ENCODE measurements at regions not wholly inside any gene's neighbourhood (a gene's known extent, or its start where the extent isn't known, plus 50 kb on each side); places are given as distances from the start of the nearest gene placed in this dataset.
A peak's percentile ranks its signal among the peaks of the same experiment; 100 is the strongest.

DNA sequence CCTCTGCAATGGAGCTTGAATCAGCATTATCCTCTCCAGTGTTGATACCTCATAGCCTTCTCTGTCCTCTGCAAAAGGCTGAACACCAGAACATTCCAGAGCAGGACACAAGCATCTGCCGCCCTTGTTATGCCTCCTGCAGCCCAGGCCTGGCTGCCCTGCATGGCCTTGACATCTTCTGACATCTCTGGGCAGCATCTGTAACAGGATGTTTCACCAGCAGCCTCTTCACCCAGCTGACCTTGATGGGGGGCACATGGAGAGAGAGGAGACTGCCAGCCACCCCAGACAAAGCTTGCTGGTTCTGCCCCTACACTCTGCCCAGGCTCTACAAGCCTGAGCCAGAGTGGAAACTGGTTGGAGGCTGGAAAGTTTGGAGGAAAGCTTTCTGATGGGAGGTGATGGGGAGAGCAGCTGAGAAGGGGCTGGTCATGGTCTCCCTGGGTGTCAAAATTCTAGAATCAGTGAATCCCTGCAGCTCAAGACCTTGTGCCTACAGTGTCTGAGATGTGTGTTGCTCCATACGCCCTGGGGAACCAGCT lies 145.1 kb downstream of the MRPL14 start:
- no peak for DNase-seq (ENCODE audit: low read depth)

DNA sequence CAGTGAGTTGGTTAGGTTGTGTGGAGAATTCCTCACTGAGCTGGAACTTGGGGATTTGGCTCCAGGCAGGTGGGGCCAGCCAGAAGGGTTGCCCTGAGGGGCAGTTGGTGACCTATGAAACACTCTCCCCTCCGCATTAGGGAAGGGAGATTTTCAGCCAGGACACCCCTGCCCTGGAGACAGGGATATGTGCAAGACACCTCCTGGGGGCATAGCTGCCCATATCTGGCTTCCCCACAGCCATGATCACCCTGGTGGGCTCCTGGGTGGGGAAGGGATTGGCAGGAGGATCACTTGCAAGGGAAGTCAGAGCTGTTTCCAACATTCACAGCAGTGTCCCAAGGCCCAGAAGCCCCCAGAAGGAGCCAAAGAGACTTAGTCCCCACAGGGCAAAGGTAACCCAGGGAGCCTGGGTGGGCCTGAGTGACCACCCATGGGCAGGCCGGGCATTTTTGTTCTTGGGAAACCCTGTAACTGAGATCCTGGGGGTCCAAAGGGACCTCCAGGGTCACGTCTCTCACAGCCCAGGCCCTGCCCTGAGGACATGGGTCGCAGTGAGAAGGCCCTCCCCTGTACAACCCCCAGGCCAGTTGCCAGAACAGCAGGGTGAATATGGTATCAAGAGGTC lies 145.8 kb downstream of the MRPL14 start:
- no peak for DNase-seq (ENCODE audit: low read depth)

DNA sequence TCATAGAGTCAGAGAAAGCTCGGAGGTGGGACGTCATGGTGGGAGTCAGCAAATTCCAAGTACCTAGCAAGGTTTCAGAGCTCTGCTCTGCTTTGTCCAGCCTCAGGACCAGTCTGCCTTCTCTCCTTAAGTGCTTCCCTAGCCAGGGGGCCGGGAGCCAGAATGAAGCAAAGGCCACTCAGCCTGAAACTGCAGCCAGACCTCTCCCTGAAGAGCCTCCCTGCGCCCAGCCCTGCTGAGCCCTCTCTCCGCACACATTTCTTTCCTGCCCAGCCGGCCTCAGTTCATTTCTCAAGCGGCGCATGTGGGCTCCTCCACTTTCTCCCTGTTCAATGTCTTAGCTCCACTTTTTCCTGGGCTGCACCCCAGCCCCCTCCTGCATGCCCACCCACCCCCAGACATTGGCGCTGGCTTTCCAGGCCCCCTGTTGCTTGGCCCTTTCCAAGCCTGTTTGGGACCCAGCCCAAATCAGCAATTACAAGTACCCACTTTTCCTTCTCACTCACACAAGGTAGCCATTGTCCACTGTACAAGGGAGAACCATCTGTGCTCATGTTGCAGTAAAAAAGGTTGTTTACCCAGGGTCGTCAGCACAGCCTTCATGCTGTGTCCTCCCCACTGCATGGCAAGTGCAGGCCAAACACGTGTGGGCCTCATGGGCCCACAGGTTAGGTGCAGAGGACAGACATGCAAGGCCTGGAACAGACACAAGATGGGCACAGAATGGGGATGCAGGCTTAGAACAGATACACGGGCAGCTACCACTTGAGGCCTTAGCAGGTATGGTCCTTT lies 147.1 kb downstream of the MRPL14 start:
- no peak for DNase-seq (ENCODE audit: low read depth)

DNA sequence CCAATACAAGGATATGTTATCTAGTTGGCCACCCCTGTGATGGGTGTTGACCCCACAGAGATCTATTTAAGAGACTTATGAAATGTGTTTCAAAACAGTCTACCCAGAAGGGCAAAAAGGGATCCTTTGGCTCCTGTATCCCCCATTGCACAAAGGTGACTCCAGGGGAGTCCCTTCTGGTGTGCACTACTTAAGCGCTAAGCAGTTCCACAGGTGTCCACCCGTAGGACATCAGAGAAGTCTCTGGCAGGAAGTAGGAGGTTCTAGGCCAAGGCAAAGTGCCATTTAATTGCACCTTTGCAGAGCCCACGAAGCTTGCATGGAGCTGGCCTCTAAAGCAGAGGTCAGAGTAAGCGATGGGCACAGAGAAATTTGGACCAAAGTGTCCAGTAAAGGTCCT lies 147.7 kb downstream of the MRPL14 start:
- no peak for DNase-seq (ENCODE audit: low read depth)

GRCh38 chr6:43978473-43979346 lies 148.5 kb downstream of the MRPL14 start:
- peak; percentile 62 for DNase-seq (ENCODE audit: low read depth)

- peak; percentile 64 for DNase-seq (ENCODE audit: low read depth)
Measured at GRCh38 chr6:43977404-43978111, 149.7 kb downstream of the MRPL14 start.

DNA sequence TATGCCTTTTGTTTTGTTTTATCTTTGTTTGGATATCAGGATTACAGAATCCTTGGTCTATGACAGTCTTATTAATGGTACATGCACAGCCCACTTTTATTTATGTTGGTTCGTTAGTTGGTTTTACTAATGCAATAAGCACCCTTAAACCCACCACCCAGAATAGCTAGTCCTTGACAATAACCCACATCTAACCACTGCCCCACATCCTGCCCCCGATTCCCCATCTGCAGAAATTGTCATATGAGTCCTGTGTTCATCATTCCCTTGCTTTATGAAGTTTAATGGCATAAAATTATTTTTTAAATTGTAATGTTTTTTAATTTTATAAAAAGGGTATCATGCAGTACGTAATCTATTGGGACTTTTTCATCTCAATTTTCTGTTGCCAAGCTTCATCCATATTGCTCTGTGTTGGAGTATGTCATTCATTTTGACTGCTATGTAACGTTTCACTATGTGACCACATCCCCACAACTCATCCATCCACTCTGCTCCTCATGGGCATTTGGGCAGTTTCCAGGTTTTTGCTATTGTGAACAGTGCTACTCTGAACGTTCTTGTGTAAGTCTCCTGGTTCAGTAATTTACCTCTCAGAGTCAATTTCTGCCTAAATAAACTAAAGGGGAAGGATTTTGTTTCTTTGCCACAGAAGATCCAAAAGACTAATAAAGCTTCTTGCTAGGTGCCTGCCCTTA lies 150.4 kb downstream of the MRPL14 start:
- peak; percentile 42 for DNase-seq (ENCODE audit: low read depth)

DNA sequence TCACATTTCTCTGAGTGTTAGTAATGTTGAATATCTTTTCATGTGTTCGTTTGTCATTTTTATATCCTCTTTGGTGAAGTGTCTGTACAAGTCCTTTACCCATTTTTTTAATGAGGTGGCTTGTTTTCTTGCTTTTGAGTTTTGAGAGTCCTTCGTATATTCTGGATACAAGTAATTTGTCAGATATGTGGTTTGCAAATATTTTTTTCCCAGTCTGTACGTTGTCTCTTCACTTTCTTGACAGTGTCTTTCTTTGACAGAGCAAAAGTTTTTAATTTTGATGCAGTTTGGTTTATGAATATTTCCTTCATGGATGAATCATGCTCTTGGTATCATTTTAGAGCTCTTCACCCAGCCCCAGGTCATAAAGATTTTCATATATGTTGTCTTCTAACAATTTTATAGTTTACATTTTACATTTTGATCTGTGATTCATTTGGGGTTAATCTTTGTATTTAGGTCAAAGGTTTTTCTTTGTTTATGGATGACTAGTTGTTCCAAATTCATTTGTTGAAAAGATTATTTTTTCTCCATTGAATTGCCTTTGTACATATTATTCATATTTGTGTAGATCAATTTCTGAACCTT lies 152.5 kb downstream of the MRPL14 start:
- peak; percentile 87 for DNase-seq (ENCODE audit: low read depth)

GRCh38 chr6:43973357-43973756 lies 153.9 kb downstream of the MRPL14 start:
- peak; percentile 38 for DNase-seq (ENCODE audit: low read depth)

DNA sequence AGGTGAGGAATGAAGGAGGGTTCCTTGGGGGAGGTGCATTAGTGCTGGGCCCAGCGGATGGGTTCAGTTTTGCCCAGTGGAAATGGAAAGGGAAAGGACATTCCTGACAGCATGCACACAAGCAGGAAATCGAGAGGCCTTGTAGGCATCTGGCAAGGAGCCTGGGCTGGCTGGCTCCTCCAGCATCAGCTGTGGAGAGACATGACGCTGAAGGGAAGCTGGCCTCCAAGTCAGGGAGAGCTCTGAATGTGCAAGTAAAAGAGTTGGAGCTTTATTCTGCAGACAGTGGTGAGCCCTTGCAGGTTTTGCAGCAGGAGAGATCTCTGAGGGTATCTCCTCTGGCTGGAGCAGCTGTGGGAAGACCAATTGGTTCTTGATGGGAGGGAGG lies 154.3 kb downstream of the MRPL14 start:
- DNase-seq (ENCODE audit: low read depth): peak; percentile 90

DNA sequence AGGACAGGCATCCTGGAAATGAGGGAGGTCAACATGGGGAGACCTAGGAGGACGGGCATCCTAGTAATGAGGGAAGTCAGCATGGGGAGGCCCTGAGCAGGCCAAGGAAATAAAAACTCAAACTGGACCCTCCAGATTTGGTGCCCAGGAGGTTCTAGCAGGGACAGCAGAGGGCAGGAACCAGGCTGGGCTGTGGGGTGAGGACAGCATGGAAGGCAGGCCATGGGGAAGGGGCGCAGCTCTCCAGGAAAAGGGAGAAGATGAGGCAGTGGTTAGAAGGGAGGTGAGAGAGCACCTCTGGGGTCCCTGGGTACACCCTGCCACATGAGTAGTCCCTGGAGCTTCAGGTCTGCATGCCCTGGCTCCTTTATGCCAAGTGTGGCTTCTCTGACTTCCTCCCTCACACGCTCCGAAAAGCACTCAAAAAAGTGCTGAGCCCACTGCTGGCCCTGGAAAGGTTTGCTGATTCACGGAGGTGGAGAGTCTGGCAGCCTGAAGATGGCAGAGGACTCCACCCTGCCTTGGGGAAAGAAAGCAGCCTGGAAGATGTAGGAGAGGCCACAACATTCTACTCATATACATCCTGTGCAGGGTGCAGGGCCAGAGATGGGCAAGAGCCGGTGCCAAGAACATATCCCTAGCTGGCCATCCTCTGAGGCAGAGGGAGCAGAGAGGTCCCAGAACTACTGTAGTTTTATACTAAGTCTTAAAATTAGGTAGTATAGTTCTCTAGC lies 154.9 kb downstream of the MRPL14 start:
- peak; percentile 51 for DNase-seq (ENCODE audit: low read depth)

DNA sequence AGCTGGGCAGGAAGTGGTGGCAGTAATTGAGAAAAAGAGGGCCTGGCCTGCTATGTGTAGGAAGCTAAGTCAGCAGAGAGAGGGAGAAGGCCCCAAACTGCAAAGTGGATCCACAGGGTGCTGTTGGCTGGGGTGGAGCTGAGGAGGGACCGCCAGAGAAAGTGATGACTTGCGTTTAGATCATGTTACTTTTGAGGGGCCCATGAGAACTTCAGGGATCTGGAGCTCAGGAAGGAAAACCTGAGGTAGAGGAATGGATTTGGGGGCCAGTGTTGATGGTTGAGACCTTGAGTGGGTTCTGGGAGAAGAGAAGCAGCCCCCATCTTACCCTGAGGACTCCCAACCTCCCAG lies 155.5 kb downstream of the MRPL14 start:
- DNase-seq (ENCODE audit: low read depth): peak; percentile 19

DNA sequence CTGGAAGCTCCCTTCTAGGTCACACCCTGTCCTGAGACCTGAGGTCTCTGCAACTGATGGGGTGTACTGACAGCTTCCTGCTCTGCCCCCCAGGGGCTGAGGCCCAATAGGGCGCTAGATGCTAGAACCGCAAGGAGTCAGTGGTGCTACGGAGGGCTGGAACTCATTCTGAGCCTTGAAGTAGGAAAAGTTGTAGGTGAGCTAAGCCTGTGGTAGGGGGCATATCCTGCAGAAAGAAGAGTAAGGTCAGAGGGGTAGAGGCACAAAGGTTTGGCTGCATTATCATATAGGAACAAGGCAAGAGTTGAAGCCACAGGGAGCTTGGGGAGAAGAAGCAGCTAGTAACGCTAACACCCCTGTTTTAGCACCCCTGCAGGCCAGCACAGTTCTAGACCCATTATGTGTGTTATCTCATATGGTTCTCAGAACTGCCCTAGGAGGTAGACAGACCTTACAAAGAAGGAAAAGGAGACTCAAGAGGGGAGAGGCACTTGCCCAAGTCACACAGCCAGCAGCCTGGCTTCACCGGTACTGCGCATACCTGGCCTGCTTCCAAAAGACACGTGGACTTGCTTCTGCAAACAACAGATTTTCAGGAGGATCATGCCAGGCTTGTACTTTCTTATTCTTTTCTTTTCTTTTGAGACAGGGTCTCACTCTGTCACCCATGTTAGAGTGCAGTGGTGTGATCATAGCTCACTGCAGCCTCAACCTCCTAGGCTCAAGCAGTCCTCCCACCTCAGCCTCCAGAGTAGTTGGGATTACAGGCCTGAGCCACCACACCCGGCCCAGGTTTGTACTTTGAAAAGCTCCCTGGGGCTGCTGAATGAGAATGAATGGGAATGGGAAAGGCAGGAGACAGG lies 156.1 kb downstream of the MRPL14 start:
- DNase-seq (ENCODE audit: low read depth): no peak

DNA sequence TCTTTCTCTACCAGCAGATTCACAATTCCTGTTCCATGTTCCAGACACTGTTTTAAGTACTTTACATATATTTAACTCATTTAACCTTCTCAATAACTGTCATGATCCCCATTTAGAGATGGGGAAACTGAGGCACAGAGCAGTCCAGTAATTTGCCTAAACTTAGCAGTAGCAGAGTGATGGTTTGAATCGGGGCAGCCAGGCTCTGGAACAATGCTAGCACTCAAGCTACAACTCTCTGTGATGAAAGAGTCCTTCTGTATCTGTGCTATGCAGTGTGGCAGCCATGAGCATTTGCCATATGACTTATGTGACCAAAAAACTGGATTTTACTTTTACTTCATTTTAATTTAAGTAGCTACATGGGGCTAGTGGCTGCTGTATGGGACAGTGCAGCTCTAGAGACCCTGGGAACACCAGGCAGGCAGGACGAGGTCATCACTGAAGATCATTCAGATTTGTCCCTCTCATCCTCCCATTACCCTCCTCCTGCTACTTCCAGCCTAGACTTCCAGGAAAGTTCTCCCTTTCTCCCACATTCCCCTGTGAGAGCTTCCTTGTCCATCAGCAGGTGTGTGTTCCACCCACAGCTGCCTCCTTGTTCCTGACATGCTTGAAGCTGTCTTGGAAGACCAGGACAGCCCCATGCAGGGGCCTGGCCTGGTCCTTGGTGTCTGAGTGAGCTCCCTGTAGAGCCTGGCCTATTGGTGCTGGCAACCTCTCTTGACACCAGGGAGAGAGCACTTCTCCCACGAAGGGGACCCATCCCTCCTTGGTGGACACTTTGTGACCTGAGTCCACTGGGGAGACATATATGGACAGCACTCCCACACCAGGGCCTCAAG lies 157.0 kb downstream of the MRPL14 start:
- DNase-seq (ENCODE audit: low read depth): no peak

GRCh38 chr6:43969158-43969981 lies 157.9 kb downstream of the MRPL14 start:
- DNase-seq (ENCODE audit: low read depth): no peak

DNA sequence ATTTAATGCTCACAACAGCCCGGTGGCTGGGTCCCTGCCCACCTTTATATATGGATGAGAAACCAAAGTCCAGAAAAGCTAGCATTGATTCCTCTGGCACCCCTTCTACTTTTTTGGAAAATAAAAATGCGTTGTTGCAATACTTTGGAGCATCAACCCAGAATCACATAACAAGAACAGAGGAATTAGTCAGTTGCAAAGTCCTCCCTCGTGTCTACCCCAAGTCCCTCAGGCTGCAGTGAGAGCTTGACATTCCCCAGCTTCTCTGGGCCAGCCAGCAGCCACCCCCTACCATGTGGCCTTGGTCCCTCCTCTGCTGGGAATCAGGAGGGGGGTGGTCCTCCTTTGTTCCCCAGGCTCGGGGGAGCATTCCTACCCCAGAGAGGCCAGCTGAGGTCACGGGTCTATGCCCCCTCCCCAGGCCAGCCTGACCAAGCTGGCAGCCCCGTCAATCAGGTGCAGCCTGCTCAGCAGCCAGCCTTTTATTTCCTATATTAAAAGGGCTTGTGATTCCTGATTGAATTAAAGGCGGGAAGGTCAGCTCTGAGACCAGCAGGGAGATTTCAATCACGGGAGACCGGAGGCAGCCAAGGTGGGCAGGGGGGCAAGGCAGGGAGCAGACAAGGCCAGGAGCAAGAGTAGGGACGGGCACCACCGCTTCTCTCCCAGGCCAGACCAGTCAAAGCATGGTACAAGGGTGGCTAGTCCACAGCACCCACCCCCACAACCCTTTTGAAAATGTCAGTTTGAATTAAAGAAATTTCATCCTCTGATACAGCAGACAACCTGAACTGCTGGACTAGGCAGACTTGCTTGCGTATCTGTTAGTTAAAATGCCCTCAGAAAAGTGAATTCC lies 158.9 kb downstream of the MRPL14 start:
- no peak for DNase-seq (ENCODE audit: low read depth)

DNA sequence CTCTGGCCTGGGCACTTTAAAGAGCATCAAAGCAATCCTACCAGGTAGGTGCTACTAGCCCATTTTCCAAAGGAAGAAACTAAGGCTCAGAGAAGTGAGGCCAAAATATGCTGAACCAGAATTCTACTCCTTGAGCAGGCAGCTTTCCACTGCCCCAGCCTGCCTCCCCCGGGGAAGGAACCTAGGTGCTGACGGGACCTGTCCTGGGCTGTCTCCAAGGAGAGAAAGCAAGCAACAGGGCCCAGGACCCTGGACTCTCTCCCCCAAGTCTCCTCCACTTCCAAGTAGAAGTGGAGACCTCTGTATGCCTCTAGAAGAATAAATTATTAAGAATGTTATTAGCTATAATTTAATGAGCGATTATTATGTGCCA lies 159.5 kb downstream of the MRPL14 start:
- DNase-seq (ENCODE audit: low read depth): no peak
